UCSD-AML1 (cell line): ENCODE measurements at regions not wholly inside any gene's neighbourhood (a gene's known extent, or its start where the extent isn't known, plus 50 kb on each side); places are given as distances from the start of the nearest gene placed in this dataset.
"Not testable (repeated sequence)": the region's sequence is repeated elsewhere in the genome, so short reads cannot be mapped to it uniquely, and the experiment has no call there.

ENCODE experiments used
- DNase-seq: peaks from one replicate; lab custom pipeline; 2025; ENCODE audit not compliant: unreplicated experiment; lab: John Stamatoyannopoulos, UW

DNA sequence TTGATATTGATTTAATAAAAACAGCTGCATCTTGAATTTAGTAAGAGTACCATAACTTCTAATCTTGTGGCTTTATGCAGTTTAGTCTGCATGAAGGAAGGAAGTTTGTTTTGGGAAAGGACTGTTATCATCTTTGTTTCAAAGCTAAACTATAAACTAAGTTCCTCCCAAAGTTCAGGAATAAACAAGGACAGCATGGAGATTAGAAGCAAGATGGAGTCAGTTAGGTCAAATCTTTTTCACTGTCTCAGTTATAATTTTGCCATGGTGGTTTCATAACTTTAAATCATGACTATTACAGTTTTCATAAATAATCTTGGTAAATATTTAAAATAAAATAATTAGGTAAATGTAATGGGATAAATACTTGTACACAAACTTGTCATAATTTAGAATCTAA is 189.9 kb upstream of the ETV3 start:
- not testable (repeated sequence) for DNase-seq

- no peak for DNase-seq
These were observed 188.1 kb upstream of the ETV3 start for GRCh38 chr1:157326173-157326859.

DNA sequence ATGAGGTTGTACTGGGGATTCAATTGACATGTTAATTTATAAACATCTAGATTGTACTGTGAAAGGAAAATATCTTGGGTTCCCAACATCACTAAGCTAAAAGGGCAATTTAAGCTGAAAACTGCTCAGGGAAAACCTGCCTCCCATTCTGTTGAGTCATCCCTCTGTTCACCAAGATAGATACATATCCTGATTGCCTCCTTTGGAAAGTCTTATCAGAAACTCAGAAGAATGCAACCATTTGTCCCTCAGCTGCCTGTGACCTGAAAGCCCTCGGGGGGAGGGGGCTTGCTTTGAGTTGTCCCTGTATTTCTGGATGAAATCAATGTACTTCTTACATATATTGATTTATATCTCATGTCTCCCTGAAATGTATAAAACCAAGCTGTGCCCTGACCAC is 187.0 kb upstream of the ETV3 start:
- no peak for DNase-seq

DNA sequence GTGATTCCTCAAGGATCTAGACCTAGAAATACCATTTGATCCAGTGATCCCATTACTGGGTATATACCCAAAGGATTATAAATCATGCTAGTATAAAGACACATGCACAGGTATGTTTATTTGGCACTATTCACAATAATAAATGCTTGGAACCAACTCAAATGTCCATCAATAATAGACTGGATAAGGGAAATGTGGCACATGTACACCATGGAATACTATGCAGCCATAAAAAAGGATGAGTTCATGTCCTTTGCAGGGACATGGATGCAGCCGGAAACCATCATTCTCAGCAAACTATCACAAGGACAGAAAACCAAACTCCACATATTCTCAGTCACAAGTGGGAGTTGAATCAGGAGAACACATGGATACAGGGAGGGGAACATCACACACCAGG is 183.8 kb upstream of the ETV3 start:
- DNase-seq = not testable (repeated sequence)

GRCh38 chr1:157319567-157319966 is 181.4 kb upstream of the ETV3 start:
- DNase-seq = no peak

- DNase-seq = not testable (repeated sequence)
These were observed 179.0 kb upstream of the ETV3 start for GRCh38 chr1:157317229-157317628.

GRCh38 chr1:157315544-157315943 is 177.3 kb upstream of the ETV3 start:
- DNase-seq = no peak

GRCh38 chr1:157314408-157314807 is 176.2 kb upstream of the ETV3 start:
- no peak for DNase-seq

- no peak for DNase-seq
These were observed 175.1 kb upstream of the ETV3 start for GRCh38 chr1:157313240-157313807.

DNA sequence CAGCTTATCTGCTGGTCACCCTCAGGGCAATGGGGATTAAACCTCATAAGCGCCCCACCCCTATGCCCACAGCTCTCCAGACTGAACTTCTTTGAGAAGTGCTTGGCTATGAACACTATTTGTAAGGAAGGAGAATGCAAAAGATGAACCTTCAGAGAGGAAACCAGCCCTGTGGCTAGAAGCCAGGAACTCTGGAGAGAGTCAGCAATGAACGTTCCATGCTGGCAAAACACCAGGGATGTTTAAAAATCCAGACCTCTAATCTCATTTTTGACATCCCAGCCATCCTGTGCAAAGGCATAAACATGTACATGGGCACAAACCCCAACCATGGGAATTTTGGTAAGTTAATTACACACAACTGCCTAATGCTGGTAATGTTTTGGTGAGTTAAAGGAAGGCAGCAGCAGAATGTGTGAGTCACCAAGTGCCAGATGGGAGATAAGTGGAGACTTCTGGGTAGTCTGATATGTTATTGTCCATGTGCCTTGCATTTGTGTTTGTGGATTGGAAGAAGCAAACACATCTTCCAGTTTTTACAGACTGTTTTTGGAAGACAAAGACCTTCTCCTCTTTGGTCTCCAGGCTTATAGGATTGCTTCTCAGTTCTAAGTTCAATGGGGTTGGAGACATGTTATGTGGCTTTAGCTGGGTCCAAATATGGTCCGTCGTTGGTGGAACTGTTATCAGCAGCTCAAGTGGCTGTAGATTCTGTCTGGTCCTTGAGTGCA is 174.1 kb upstream of the ETV3 start:
- DNase-seq = no peak

GRCh38 chr1:157311730-157312081 is 173.5 kb upstream of the ETV3 start:
- DNase-seq = no peak

DNA sequence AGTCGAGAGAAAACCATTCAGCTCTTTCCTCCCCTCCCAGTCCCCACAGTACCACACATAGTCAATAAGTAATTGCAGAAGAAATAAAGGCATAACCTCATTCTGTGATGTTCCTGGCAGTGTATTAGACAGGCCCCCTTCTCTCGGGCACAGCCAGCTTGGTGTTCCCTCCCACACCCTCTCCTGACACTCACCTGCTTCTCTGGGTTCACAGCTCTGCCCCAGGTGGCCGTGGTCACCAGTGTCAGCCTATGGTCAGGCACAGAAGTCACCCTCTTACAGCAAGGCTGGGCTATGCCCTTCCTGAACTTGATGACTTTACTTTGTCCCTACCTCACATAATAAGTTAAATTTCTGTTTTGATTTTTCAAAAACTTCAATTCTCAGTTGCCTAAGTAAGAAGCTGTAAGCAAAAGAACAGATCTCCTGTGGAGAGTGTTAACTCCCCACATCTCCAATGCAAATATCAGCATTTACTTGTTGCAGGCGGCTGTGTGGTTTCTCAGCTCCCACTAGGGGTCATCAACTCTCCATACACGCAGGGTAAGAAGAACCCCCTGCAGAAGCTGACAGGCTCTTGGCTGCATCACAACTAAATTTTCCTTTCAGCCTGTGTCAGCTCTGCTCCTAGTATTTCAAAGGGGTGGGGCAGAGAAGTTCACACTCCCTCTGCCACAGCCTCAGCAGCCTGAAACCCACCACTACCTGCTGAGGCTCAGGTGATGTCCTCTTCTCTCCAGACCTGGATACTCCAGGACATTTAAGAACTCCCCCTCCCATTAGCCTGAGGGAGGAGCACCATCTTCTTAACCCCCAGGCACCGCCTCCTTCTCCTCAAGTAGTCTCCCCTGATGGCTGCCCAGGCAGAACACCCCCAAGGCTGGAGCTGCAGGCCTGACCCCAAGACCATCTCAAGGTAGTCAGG is 172.9 kb upstream of the ETV3 start:
- DNase-seq = not testable (repeated sequence)

- no peak for DNase-seq
These were observed 172.2 kb upstream of the ETV3 start for GRCh38 chr1:157310401-157310800.

DNA sequence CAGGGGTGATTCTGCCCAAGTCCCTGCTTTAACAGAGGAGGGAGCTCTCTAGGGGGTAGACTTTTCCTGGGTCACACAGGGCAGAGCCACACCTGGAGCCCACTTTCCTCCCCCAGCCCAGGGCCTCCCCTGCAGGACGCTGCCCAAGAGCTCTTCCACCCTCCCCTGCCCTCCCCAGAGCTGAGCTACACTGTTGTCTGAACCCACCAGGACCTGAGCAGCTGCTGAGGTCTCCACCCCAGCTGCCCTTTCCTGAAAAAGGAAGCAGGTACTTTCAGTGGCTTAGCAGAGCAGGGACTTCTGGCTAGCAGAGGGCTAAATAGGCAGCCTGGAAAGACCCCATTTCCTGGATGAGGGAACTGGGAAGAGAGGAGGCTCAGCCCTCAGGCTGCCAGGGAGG is 169.3 kb upstream of the ETV3 start:
- no peak for DNase-seq

DNA sequence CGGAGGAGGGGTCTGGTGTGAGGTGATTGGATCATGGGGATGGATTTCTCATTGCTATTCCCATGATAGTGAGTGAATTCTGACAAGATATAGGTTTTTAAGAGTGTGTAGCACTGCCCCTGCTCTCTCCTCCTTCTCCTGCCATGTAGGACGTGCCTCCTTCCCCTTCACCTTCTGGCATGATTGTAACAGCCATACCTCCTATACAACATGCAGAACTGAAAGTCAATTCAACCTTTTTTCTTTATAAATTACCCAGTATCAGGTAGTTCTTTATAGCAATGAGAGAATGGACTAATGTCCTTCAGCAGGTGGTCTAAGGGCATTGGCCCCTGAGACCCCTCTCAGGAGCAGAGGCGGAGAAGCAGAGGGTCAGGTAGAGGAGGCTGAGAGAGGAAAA is 168.7 kb upstream of the ETV3 start:
- DNase-seq = no peak

DNA sequence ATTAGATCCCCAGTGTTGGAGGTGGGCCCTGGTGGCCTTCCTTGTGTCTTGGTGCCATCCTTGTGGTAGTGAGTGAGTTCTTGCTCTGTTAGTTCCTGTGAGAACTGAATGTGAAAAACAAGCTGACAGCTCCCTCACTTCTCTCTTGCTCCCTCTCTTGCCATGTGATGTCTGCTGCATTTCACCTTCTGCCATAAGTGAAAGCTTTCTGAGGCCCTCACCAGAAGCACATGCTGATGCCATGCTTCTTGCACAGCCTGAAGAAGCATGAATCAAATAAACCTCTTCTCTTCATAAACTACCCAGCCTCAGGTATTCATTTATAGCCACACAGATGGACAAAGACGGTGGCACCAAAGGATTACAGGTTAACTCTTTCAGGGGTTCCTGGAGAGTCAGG is 166.1 kb upstream of the ETV3 start:
- no peak for DNase-seq

GRCh38 chr1:157302724-157303123 is 164.5 kb upstream of the ETV3 start:
- no peak for DNase-seq

DNA sequence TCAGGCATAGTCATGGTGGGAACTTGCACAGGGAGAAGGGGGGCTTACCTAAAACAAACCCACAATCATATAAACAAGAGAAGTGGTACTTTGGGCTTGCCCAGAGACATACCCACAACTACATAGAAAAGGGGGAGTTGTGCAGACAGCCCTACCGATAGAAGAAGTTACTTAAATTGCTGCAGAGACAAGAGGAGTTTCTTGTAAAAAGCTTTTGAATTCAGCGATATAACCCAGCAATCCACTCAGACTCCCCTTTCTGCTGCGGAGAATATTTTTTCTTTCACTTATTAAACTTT is 164.0 kb upstream of the ETV3 start:
- DNase-seq = no peak

GRCh38 chr1:157301477-157302198 is 163.4 kb upstream of the ETV3 start:
- no peak for DNase-seq

DNA sequence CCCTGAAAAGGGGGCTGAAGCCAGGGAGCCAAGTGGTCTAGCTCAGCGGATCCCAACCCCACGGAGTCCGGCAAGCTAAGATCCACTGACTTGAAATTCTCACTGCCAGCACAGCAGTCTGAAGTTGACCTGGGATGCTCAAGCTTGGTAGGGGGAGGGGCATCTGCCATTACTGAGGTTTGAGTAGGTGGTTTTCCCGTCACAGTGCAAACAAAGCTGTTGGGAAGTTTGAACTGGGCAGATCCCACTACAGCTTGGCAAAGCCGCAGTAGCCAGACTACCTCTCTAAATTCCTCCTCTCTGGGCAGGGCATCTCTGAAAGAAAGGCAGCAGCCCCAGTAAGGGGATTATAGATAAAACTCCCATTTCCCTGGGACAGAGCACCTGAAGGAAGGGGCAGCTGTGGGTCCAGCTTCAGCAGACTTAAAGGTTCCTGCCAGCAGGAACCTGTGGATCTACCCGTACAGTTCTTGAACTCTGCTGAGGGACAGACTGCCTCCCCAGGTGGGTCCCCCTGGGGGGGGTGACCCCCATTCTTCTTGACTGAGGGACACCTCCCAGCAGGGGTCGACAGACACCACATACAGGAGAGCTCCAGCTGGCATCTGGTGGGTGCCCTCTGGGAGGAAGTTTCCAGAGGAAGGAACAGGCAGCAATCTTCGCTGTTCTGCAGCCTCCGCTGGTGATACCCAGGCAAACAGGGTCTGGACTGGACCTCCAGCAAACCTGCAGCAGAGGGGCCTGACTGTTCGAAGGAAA is 156.4 kb upstream of the ETV3 start:
- DNase-seq = not testable (repeated sequence)
